ENCODE measurements at regions not wholly inside any gene's neighbourhood (a gene's known extent, or its start where the extent isn't known, plus 50 kb on each side); places are given as distances from the start of the nearest gene placed in this dataset.

- TF ChIP-seq CTCF (IDR thresholded peaks at IDR 0.05): no peak
- no peak for TF ChIP-seq POLR2A (IDR thresholded peaks at IDR 0.05)
These were observed 499.1 kb upstream of the RUNX1 start for GRCh38 chr21:35547946-35548774.

All from tibial nerve (tissue), 3 donors.